ENCODE measurements at regions not wholly inside any gene's neighbourhood (a gene's known extent, or its start where the extent isn't known, plus 50 kb on each side); places are given as distances from the start of the nearest gene placed in this dataset.
"Not testable (repeated sequence)": the region's sequence is repeated elsewhere in the genome, so short reads cannot be mapped to it uniquely, and the experiment has no call there.

DNA sequence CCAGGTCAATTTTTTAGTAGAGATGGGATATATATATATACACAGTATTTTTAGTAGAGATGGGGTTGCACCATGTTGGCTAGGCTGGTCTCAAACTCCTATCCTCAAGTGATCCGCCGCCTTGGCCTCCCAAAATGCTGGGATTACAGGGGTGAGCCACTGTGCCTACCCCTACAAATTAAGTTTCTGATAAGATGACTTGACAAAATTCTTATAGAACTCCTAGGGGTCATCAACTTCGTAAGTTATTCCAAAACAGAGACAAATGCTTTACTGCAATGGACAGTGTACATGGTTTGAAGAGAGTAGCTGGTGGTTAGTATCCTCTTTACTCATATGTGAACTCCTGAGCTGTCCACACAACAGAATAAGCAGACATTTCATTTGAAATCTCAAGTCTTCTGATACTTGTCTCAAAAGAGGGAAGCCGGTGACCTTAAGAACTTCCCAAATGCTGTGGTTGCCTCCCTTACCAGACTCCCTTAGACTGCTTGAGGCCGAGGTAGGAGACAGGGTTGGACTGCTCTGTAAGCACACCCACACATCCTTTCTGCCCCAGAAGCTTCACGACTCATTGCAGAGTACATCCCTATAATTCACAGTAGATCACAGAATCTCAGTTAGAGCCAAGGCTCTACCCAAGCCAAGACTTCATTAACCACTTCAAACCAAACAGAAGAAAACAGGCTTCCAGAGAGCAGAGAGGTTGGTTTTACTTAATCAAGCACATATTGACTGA is 244.1 kb upstream of the IRF2BP2 start:
- no peak overlapping the region for H3K27ac Mint-ChIP-seq
- no peak for DNase-seq (ENCODE audit: low spot score in 2 of 2, unreplicated experiment in 2 of 2)
- H3K9me3 Mint-ChIP-seq: no peaks in the 10 kb centered on the region
- H3K27me3 Mint-ChIP-seq (ENCODE audit: low read depth): no peaks in the 10 kb centered on the region
- H3K4me3 Mint-ChIP-seq: no peak overlapping the region
- H3K4me1 Mint-ChIP-seq: peaks cover 17% of the 10 kb centered on the region
- no peaks in the 10 kb centered on the region for H3K36me3 Mint-ChIP-seq
- TF ChIP-seq, protein P1, sequence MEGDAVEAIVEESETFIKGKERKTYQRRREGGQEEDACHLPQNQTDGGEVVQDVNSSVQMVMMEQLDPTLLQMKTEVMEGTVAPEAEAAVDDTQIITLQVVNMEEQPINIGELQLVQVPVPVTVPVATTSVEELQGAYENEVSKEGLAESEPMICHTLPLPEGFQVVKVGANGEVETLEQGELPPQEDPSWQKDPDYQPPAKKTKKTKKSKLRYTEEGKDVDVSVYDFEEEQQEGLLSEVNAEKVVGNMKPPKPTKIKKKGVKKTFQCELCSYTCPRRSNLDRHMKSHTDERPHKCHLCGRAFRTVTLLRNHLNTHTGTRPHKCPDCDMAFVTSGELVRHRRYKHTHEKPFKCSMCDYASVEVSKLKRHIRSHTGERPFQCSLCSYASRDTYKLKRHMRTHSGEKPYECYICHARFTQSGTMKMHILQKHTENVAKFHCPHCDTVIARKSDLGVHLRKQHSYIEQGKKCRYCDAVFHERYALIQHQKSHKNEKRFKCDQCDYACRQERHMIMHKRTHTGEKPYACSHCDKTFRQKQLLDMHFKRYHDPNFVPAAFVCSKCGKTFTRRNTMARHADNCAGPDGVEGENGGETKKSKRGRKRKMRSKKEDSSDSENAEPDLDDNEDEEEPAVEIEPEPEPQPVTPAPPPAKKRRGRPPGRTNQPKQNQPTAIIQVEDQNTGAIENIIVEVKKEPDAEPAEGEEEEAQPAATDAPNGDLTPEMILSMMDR (IDR thresholded peaks at IDR 0.05; ENCODE audit: unreplicated experiment): no peak

DNA sequence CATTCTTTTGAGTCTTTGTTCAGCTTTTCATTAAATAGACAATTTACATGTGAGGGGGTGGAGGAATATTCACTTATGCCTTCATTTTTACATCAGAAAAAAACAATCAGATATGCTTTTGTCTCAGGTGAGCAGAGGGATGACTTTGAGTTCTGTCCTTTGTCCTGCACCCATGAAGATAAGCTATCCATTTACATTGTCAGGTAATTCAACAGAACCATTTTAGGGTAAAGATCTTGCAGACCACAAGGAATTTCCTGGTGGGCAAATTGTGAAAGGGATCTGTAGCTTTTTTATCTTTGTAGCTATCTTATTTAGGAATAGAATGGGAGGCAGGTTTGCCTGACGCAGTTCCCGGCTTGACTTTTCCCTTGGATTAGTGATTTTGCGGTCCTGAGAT is 242.7 kb upstream of the IRF2BP2 start:
- H3K27me3 Mint-ChIP-seq (ENCODE audit: low read depth): no peaks in the 10 kb centered on the region

DNA sequence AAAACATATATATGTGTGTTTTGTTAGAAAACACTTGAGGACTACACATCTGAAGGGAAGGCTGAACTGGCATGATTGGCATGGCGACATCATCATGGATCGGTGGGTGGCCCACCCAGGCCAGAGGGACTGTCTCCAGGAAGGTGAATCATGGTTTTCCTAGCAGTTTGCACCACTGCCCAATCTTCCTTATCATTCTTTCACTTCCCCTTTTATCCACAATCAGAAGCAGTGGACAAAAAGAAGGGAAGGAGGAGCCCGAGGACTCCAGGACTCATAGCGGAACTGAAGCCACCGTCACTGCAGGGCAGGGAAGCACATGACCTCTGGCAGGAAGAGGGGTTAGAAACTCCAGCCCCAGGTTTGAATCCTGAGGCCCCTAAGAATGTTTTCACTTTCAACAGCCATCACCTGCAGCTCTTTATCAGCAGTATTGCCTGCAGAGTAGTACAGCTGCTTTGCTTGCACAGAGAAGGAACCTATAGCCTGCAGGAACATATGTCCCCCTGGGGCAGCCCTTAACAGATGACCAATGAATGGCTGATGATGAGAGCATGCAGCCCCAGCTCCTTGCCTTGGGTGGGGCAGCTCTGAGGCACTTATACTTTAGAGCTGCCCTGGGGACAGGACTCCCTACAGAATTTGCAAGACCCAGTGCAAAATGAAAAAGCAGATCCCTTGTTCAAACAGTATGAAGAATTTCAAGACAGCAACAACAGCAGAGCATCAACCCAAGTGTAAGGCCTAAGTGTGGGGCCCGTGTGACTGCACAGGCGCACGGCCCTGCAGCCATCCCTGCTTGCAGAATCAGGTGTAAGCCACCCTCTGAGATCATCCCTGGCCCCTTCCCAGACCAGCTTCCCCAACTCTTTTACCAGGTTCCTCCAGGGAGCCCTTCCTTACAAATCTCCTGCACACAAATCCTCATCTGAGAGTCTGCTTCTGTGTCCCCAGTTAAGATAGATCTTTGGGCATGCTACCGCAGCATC is 241.8 kb upstream of the IRF2BP2 start:
- DNase-seq (ENCODE audit: low spot score in 2 of 2, unreplicated experiment in 2 of 2): no peak
- H3K36me3 Mint-ChIP-seq: no peaks in the 10 kb centered on the region
- H3K4me1 Mint-ChIP-seq: peaks cover 17% of the 10 kb centered on the region
- H3K27ac Mint-ChIP-seq: no peak overlapping the region
- peaks cover 1% of the 10 kb centered on the region for H3K9me3 Mint-ChIP-seq
- no peaks in the 10 kb centered on the region for H3K27me3 Mint-ChIP-seq (ENCODE audit: low read depth)
- TF ChIP-seq, protein P1 (IDR thresholded peaks at IDR 0.05; ENCODE audit: unreplicated experiment): no peak
- H3K4me3 Mint-ChIP-seq: no peak overlapping the region

More for the DNA sequence above, 242.7 kb upstream of the IRF2BP2 start:
- Mint-ChIP-seq H3K4me3 (no peak overlapping the region), H3K36me3 (no peaks in the 10 kb centered on the region), H3K9me3 (no peaks in the 10 kb centered on the region), H3K27ac (no peak overlapping the region), H3K4me1 (peaks cover 17% of the 10 kb centered on the region)
- TF ChIP-seq, protein P1 (IDR thresholded peaks at IDR 0.05; ENCODE audit: unreplicated experiment): no peak
- DNase-seq (ENCODE audit: low spot score in 2 of 2, unreplicated experiment in 2 of 2): no peak

DNA sequence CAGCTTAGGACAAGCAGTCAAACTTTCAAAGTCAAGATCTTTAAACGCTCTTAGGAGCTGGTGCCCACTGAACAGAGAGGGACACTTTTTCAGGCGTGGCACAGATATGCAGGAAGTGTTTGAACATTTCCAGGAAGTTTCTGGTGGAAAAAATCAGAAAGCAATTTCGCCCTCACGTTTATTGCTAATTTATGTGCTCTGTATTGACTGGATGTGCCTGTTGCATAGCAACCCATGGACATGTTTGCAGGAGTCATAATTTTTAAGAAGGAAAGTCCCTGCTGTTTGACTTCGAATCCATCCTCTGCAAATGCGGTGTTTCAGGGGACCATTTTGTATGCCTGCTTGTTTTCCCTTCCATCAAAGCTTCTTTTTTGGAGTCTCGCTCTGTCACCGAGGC is 239.9 kb upstream of the IRF2BP2 start:
- no peak for DNase-seq (ENCODE audit: low spot score in 2 of 2, unreplicated experiment in 2 of 2)
- no peak overlapping the region for H3K4me3 Mint-ChIP-seq
- TF ChIP-seq, protein P1 (IDR thresholded peaks at IDR 0.05; ENCODE audit: unreplicated experiment): no peak
- H3K9me3 Mint-ChIP-seq: peaks cover 12% of the 10 kb centered on the region
- H3K36me3 Mint-ChIP-seq: no peaks in the 10 kb centered on the region
- peaks cover 20% of the 10 kb centered on the region for H3K4me1 Mint-ChIP-seq
- H3K27me3 Mint-ChIP-seq (ENCODE audit: low read depth): no peaks in the 10 kb centered on the region
- H3K27ac Mint-ChIP-seq: no peak overlapping the region

DNA sequence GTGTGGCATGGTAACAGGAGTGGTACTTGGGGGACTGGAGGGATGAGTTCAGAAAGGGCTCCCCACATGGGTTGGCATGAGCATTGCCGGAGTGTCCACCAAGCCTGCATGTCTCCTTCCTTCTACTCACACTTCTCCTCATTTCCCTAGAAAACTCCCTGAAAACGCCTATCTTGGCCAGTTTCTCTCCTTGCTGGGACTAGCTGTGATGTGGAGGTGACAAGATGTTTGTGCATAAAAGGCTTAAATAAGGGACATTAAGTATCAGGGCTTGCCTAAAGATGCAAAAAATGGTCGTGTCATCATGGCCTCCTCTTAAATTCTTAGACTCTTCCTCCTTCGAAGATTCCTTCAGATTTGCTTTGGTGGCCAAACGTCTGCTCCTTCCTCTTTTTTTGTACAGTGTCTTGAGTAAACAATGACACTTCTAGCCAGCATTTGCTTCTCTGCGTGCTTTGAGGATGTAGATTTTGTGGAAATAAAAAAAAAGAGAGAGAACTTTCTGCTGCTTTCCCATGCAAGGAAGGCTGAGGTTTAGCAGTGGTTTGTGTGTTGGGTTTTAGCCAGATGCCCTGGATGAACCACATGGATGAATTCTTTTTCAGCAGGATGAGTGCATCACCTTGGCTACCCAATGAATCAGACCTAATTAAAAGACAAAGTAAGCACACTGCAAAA is 239.1 kb upstream of the IRF2BP2 start:
- peaks cover 27% of the 10 kb centered on the region for H3K4me1 Mint-ChIP-seq
- no peaks in the 10 kb centered on the region for H3K27me3 Mint-ChIP-seq (ENCODE audit: low read depth)
- H3K9me3 Mint-ChIP-seq: peaks cover 12% of the 10 kb centered on the region
- H3K36me3 Mint-ChIP-seq: no peaks in the 10 kb centered on the region
- no peak overlapping the region for H3K4me3 Mint-ChIP-seq
- no peak for DNase-seq (ENCODE audit: low spot score in 2 of 2, unreplicated experiment in 2 of 2)
- no peak overlapping the region for H3K27ac Mint-ChIP-seq
- TF ChIP-seq, protein P1 (IDR thresholded peaks at IDR 0.05; ENCODE audit: unreplicated experiment): no peak

DNA sequence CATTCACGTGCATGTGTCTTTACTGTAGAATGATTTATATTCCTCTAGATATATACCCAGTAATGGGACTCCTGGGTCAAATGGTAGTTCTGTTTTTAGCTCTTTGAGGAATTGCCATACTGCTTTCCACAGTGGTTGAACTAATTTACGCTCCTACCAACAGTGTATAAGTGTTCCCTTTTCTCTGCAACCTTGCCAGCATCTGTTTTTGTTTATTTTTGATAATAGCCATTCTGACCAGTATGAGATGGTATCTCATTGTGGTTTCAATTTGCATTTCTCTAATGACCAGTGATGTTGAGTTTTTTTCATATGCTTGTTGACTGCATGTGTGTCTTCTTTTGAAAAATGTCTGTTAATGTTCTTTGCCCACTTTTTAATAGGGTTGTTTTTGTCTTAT is 236.8 kb upstream of the IRF2BP2 start:
- not testable (repeated sequence) for H3K4me3 Mint-ChIP-seq; DNase-seq (ENCODE audit: low spot score in 2 of 2, unreplicated experiment in 2 of 2); H3K27me3 Mint-ChIP-seq (ENCODE audit: low read depth); H3K27ac Mint-ChIP-seq; H3K36me3 Mint-ChIP-seq
- Mint-ChIP-seq H3K9me3 (peaks cover 12% of the 10 kb centered on the region), H3K4me1 (peaks cover 24% of the 10 kb centered on the region)
